ENCODE measurements at regions not wholly inside any gene's neighbourhood (a gene's known extent, or its start where the extent isn't known, plus 50 kb on each side); places are given as distances from the start of the nearest gene placed in this dataset.
"Not testable (repeated sequence)": the region's sequence is repeated elsewhere in the genome, so short reads cannot be mapped to it uniquely, and the experiment has no call there.

DNA sequence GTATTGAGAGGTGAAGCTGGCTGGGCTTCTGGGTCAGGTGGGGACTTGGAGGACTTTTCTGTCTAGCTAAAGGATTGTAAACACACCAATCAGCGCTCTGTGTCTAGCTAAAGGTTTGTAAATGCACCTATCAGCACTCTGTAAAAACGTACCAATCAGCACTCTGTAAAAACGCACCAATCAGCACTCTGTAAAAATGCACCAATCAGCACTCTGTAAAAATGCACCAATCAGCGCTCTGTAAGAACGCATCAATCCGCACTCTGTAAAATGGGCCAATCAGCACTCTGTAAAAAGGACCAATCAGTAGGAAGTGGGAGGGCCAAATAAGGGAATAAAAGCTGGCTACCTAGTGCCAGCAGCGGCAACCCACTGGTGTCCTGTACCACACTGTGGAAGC is 56.1 kb upstream of the ALG10 start:
- TF ChIP-seq, protein P1, sequence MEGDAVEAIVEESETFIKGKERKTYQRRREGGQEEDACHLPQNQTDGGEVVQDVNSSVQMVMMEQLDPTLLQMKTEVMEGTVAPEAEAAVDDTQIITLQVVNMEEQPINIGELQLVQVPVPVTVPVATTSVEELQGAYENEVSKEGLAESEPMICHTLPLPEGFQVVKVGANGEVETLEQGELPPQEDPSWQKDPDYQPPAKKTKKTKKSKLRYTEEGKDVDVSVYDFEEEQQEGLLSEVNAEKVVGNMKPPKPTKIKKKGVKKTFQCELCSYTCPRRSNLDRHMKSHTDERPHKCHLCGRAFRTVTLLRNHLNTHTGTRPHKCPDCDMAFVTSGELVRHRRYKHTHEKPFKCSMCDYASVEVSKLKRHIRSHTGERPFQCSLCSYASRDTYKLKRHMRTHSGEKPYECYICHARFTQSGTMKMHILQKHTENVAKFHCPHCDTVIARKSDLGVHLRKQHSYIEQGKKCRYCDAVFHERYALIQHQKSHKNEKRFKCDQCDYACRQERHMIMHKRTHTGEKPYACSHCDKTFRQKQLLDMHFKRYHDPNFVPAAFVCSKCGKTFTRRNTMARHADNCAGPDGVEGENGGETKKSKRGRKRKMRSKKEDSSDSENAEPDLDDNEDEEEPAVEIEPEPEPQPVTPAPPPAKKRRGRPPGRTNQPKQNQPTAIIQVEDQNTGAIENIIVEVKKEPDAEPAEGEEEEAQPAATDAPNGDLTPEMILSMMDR (IDR thresholded peaks at IDR 0.05) = not testable (repeated sequence)
- not testable (repeated sequence) for TF ChIP-seq POLR2A (IDR thresholded peaks at IDR 0.05)
